K562 (cell line): ENCODE measurements at regions not wholly inside any gene's neighbourhood (a gene's known extent, or its start where the extent isn't known, plus 50 kb on each side); places are given as distances from the start of the nearest gene placed in this dataset.

ENCODE experiments used
- BRF2 ChIP-seq: IDR thresholded peaks from 3 replicates; pipeline ENCODE4 v1.6.1; 2011; ENCODE audit warnings: borderline replicate concordance, mild to moderate bottlenecking; ENCODE audit not compliant: insufficient read length, insufficient read depth
- CREBBP ChIP-seq: IDR thresholded peaks from one replicate; pipeline ENCODE4 v1.6.1; 2012; ENCODE audit warnings: low read depth, mild to moderate bottlenecking, control low read depth, inconsistent platforms, low read length
- ESRRA ChIP-seq: fragments of 450-650 bp; IDR thresholded peaks from 2 replicates; pipeline ENCODE4 v1.6.1; 2014; ENCODE audit warnings: low read depth, mild to moderate bottlenecking, moderate library complexity, borderline replicate concordance
- KLF16 ChIP-seq: IDR thresholded peaks from 2 replicates; pipeline ENCODE4 v1.6.1; 2016; ENCODE audit warnings: antibody characterized with exemption
- NCOA2 ChIP-seq, 2 experiments: fragments of 450-650 bp; IDR thresholded peaks; 2 replicates each; pipeline ENCODE4 v1.6.1; 2018; ENCODE audit warnings: mild to moderate bottlenecking in 2 of 2, moderate library complexity in 1 of 2; ENCODE audit not compliant: partially characterized antibody in 2 of 2
- PBX2 ChIP-seq, 2 experiments: IDR thresholded peaks in 1 of 2; conservative IDR thresholded peaks in 1 of 2; 2 replicates each; pipeline ENCODE4 v1.6.1; 2016; ENCODE audit warnings: low read depth in 2 of 2, mild to moderate bottlenecking in 1 of 2, missing compliant biosample characterization in 1 of 2, missing genetic modification characterization in 1 of 2, moderate library complexity in 1 of 2
- TOE1 ChIP-seq, 2 experiments: fragments of 450-650 bp in 1 of 2; sonication (generic) in 1 of 2; formaldehyde crosslinking in 1 of 2; IDR thresholded peaks; 2 replicates each; pipeline versions ENCODE4 v1.7.1 to v1.8.0; 2016 to 2022; ENCODE audit warnings: borderline replicate concordance in 2 of 2, mild to moderate bottlenecking in 2 of 2, antibody characterized with exemption in 1 of 2, inconsistent platforms in 1 of 2, low read depth in 1 of 2, missing genetic modification reagents in 1 of 2, moderate library complexity in 1 of 2
- U2AF1 ChIP-seq: fragments of 200-400 bp; formaldehyde crosslinking; optimal IDR thresholded peaks from 2 replicates; pipeline ENCODE3; 2017; ENCODE audit warnings: mild to moderate bottlenecking, low read depth, low read length, moderate library complexity
- USF2 ChIP-seq: sonication (generic); formaldehyde crosslinking; IDR thresholded peaks from 2 replicates; pipeline ENCODE4 v1.5.0; 2020; ENCODE audit warnings: missing genetic modification reagents
- ZBTB40 ChIP-seq, 2 experiments: fragments of 450-650 bp in 1 of 2; sonication (generic) in 1 of 2; formaldehyde crosslinking in 1 of 2; IDR thresholded peaks; 2 replicates each; pipeline versions ENCODE4 v1.7.1 to v1.9.0; 2016 to 2022; ENCODE audit warnings: inconsistent platforms in 1 of 2, mild to moderate bottlenecking in 1 of 2, missing genetic modification reagents in 1 of 2
- ZNF282 ChIP-seq: sonication (generic); formaldehyde crosslinking; IDR thresholded peaks from 2 replicates; pipeline ENCODE4 v1.8.1; 2023; ENCODE audit warnings: missing genetic modification reagents
- TF ChIP-seq, protein P1 (sequence below): sonication (generic); formaldehyde crosslinking; IDR thresholded peaks from 2 replicates; pipeline ENCODE4 v1.9.0; 2022; ENCODE audit warnings: mild to moderate bottlenecking, missing genetic modification reagents

DNA sequence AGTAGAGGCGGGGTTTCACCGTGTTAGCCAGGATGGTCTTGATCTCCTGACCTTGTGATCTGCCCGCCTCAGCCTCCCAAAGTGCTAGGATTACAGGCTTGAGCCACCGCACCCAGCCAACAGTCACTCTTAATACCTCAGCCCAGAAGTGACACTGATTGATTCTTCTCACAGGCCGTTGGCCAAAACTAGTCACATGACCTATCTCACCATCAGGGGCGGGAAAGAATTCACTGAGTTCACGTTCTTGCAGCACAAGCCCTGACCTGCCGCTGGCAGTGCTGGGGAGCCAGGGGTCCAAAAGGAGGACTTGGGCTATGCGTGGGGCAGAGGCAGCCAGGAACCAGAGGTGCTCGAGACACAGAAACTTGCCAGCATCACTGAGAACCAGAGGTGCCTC, 55.0 kb upstream of the CPLX2 start (continued):
- TF ChIP-seq TOE1 (IDR thresholded peaks at IDR 0.05; ENCODE audit: borderline replicate concordance): peak; percentile 89
- no peak for TF ChIP-seq TOE1 (CRISPR knock-in tag; IDR thresholded peaks at IDR 0.05; ENCODE audit: borderline replicate concordance, low read depth)
- TF ChIP-seq ZNF282 (CRISPR knock-in tag): no peak
- TF ChIP-seq, protein P1, sequence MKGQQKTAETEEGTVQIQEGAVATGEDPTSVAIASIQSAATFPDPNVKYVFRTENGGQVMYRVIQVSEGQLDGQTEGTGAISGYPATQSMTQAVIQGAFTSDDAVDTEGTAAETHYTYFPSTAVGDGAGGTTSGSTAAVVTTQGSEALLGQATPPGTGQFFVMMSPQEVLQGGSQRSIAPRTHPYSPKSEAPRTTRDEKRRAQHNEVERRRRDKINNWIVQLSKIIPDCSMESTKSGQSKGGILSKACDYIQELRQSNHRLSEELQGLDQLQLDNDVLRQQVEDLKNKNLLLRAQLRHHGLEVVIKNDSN (CRISPR knock-in tag): peak; percentile 57
- TF ChIP-seq PBX2 (CRISPR knock-in tag; IDR thresholded peaks at IDR 0.05; ENCODE audit: low read depth): no peak
- TF ChIP-seq PBX2 (tag; conservative IDR thresholded peaks at IDR 0.05; ENCODE audit: low read depth): peak; percentile 74
- no peak for TF ChIP-seq U2AF1
- TF ChIP-seq ESRRA: no peak
- TF ChIP-seq NCOA2 (IDR thresholded peaks at IDR 0.05; ENCODE audit: partially characterized antibody in 2 of 2): no peak
- TF ChIP-seq KLF16: no peak
- TF ChIP-seq CREBBP: no peak
- peak; percentile 62 for TF ChIP-seq USF2 (CRISPR knock-in tag)
- TF ChIP-seq BRF2: no peak
- no peak for TF ChIP-seq ZBTB40 (IDR thresholded peaks at IDR 0.05)
- TF ChIP-seq ZBTB40 (CRISPR knock-in tag; IDR thresholded peaks at IDR 0.05): no peak
